IMR-90 (cell line): ENCODE measurements at regions not wholly inside any gene's neighbourhood (a gene's known extent, or its start where the extent isn't known, plus 50 kb on each side); places are given as distances from the start of the nearest gene placed in this dataset.

Experiments used
- ATAC-seq: fragments of 200-7000 bp; cut with Tn5 transposase; 2 replicates; pipeline ENCODE4 v1.9.1; 2020; ENCODE audit warnings: low read depth, mild to moderate bottlenecking, moderate library complexity
- BruUV-seq: library from RNA; stranded (reverse); fragments of 400-500 nt; replicated peaks from 2 replicates; lab custom pipeline; 2021; lab: Mats Ljungman, UMichigan
- CTCF ChIA-PET: fragments of 300-600 bp; formaldehyde crosslinking; extraction: SDS; loops from one replicate; lab custom pipeline; 2021; ENCODE audit warnings: antibody characterized with exemption; lab: Yijun Ruan, JAX
- POLR2A ChIA-PET: fragments of 300-600 bp; sonication (Branson Sonifier 250); formaldehyde crosslinking; loops from one replicate; lab custom pipeline; 2022; ENCODE audit warnings: antibody characterized with exemption; ENCODE audit not compliant: unreplicated experiment; lab: Charles Lee
- DNase-seq: peaks from one replicate; pipeline ENCODE4 v3.0.0; 2013
- H2AFZ ChIP-seq: replicated peaks from 2 replicates; pipeline ENCODE3; 2013; ENCODE audit warnings: low read length, mild to moderate bottlenecking; ENCODE audit not compliant: poor library complexity
- H2AK5ac ChIP-seq: 2 replicates; pipeline ENCODE4 v1.6.1; 2013; ENCODE audit warnings: low read depth, low read length, inconsistent platforms
- H2AK9ac ChIP-seq: replicated peaks from 2 replicates; pipeline ENCODE3; 2013; ENCODE audit warnings: mild to moderate bottlenecking, low read depth, low read length, moderate library complexity; ENCODE audit not compliant: poor library complexity
- H2BK120ac ChIP-seq: 2 replicates; pipeline ENCODE4 v1.6.1; 2013; ENCODE audit warnings: low read depth, low read length, inconsistent platforms
- H2BK15ac ChIP-seq: 3 replicates; pipeline ENCODE4 v1.6.1; 2013; ENCODE audit warnings: low read depth, low read length, inconsistent platforms
- H2BK20ac ChIP-seq: 2 replicates; pipeline ENCODE4 v1.6.1; 2013; ENCODE audit warnings: low read depth, mild to moderate bottlenecking, inconsistent platforms, low read length, moderate library complexity
- H2BK5ac ChIP-seq: 2 replicates; pipeline ENCODE4 v1.6.1; 2013; ENCODE audit warnings: mild to moderate bottlenecking, low read depth, low read length, inconsistent platforms; ENCODE audit not compliant: poor library complexity, severe bottlenecking
- H3K14ac ChIP-seq: replicated peaks from 2 replicates; pipeline ENCODE4 v1.6.1; 2013; ENCODE audit warnings: low read depth, low read length, inconsistent platforms
- H3K18ac ChIP-seq: 2 replicates; pipeline ENCODE4 v1.6.1; 2013; ENCODE audit warnings: low read depth, low read length, control low read depth
- H3K23ac ChIP-seq: 2 replicates; pipeline ENCODE4 v1.6.1; 2013; ENCODE audit warnings: low read depth, low read length, inconsistent platforms
- H3K27ac ChIP-seq: 2 replicates; pipeline ENCODE4 v1.5.1; 2013; ENCODE audit warnings: mild to moderate bottlenecking, control low read depth, low read length; ENCODE audit not compliant: insufficient read depth
- H3K27me3 ChIP-seq: 2 replicates; pipeline ENCODE4 v1.6.1; 2013; ENCODE audit warnings: low read length; ENCODE audit not compliant: control insufficient read depth, insufficient read depth
- H3K36me3 ChIP-seq: 2 replicates; pipeline ENCODE4 v1.6.1; 2013; ENCODE audit warnings: low read length, mixed read lengths; ENCODE audit not compliant: control insufficient read depth, insufficient read depth
- H3K4ac ChIP-seq: 2 replicates; pipeline ENCODE4 v1.6.1; 2013; ENCODE audit warnings: low read depth, low read length, inconsistent platforms
- H3K4me1 ChIP-seq: 2 replicates; pipeline ENCODE4 v1.6.1; 2013; ENCODE audit warnings: low read length, mixed read lengths; ENCODE audit not compliant: control insufficient read depth, insufficient read depth
- H3K4me2 ChIP-seq: 2 replicates; pipeline ENCODE4 v1.6.1; 2013; ENCODE audit warnings: low read depth, mild to moderate bottlenecking, control low read depth, low read length, moderate library complexity
- H3K4me3 ChIP-seq: 2 replicates; pipeline ENCODE4 v1.5.1; 2013; ENCODE audit warnings: low read depth, mild to moderate bottlenecking, control low read depth, low read length, moderate library complexity; ENCODE audit not compliant: insufficient read depth
- H3K56ac ChIP-seq: 2 replicates; pipeline ENCODE4 v1.6.1; 2013; ENCODE audit warnings: low read length, inconsistent platforms; ENCODE audit not compliant: insufficient read depth; ENCODE audit errors: extremely low read depth
- H3K79me1 ChIP-seq, 2 experiments: 2 replicates each; pipeline ENCODE4 v1.6.1; 2013; ENCODE audit warnings: low read length in 2 of 2, inconsistent platforms in 1 of 2, low read depth in 1 of 2
- H3K9ac ChIP-seq: 2 replicates; pipeline ENCODE4 v1.6.1; 2013; ENCODE audit warnings: low read depth, low read length, control low read depth
- H3K9me1 ChIP-seq: 2 replicates; pipeline ENCODE4 v1.6.1; 2013; ENCODE audit warnings: low read length, inconsistent platforms; ENCODE audit not compliant: insufficient read depth
- H3K9me3 ChIP-seq: 2 replicates; pipeline ENCODE4 v1.6.1; 2013; ENCODE audit warnings: low read length; ENCODE audit not compliant: control insufficient read depth, insufficient read depth
- H4K20me1 ChIP-seq: 2 replicates; pipeline ENCODE4 v1.6.1; 2013; ENCODE audit warnings: low read length, inconsistent platforms; ENCODE audit not compliant: insufficient read depth
- H4K5ac ChIP-seq: 2 replicates; pipeline ENCODE4 v1.6.1; 2013; ENCODE audit warnings: mild to moderate bottlenecking, low read depth, low read length, control low read depth
- H4K8ac ChIP-seq, 2 experiments: 2 replicates each; pipeline ENCODE4 v1.6.1; 2013; ENCODE audit warnings: low read depth in 2 of 2, low read length in 2 of 2, control low read depth in 1 of 2, inconsistent platforms in 1 of 2
- H4K91ac ChIP-seq: 2 replicates; pipeline ENCODE4 v1.6.1; 2013; ENCODE audit warnings: low read depth, low read length, inconsistent platforms; ENCODE audit not compliant: insufficient read depth
- CEBPB ChIP-seq: IDR thresholded peaks from 2 replicates; pipeline ENCODE4 v1.6.1; 2012; ENCODE audit warnings: low read depth, low read length, improper control_type of control experiment
- CHD1 ChIP-seq: IDR thresholded peaks from 2 replicates; pipeline ENCODE4 v1.6.1; 2012; ENCODE audit warnings: low read depth, low read length, improper control_type of control experiment
- FOS ChIP-seq: fragments of 150-350 bp; IDR thresholded peaks from 2 replicates; pipeline ENCODE4 v1.6.1; 2016; ENCODE audit warnings: low read depth, low read length
- MAFK ChIP-seq: IDR thresholded peaks from 2 replicates; pipeline ENCODE4 v1.6.1; 2012; ENCODE audit warnings: low read depth, low read length, improper control_type of control experiment
- MAZ ChIP-seq: IDR thresholded peaks from 2 replicates; pipeline ENCODE4 v1.6.1; 2012; ENCODE audit warnings: low read depth, mild to moderate bottlenecking, low read length, improper control_type of control experiment, moderate library complexity, borderline replicate concordance
- MXI1 ChIP-seq: IDR thresholded peaks from 2 replicates; pipeline ENCODE4 v1.6.1; 2012; ENCODE audit warnings: low read depth, mild to moderate bottlenecking, low read length, moderate library complexity, borderline replicate concordance
- NFE2L2 ChIP-seq: fragments of 150-350 bp; IDR thresholded peaks from 2 replicates; pipeline ENCODE4 v1.6.1; 2016; ENCODE audit warnings: low read depth, mild to moderate bottlenecking, low read length
- RAD21 ChIP-seq: IDR thresholded peaks from 2 replicates; pipeline ENCODE4 v1.6.1; 2012; ENCODE audit warnings: low read length, improper control_type of control experiment
- RCOR1 ChIP-seq: IDR thresholded peaks from 2 replicates; pipeline ENCODE4 v1.6.1; 2012; ENCODE audit warnings: mild to moderate bottlenecking, low read length, improper control_type of control experiment; ENCODE audit not compliant: insufficient replicate concordance
- WGBS, 2 experiments: methylation state at CpG; one replicate each; pipeline versions ENCODE4 v1.1.5 to v1.1.7; 2013; ENCODE audit warnings: missing lambda C conversion rate in 2 of 2; ENCODE audit not compliant: insufficient read length in 1 of 2; ENCODE audit errors: extremely low coverage in 2 of 2; 5-methylcytosine and 5-hydroxymethylcytosine counted together
- dilution Hi-C: fragments of 300-500 bp; cut with HindIII; formaldehyde crosslinking; loops from one replicate; pipeline ENCODE4 v1.14.3; 2018; ENCODE audit warnings: low sequenced_read_pairs; ENCODE audit not compliant: unreplicated experiment
- in situ Hi-C: fragments of 300-500 bp; cut with MboI; formaldehyde crosslinking; loops from 3 replicates; pipeline ENCODE4 v1.14.3; 2019; ENCODE audit warnings: low sequenced_read_pairs, inconsistent platforms, mixed read lengths
- intact Hi-C: fragments of 100-400 bp; cut with micrococcal nuclease; formaldehyde crosslinking; loops from 2 replicates; pipeline ENCODE4 v1.10.0; 2022

DNA sequence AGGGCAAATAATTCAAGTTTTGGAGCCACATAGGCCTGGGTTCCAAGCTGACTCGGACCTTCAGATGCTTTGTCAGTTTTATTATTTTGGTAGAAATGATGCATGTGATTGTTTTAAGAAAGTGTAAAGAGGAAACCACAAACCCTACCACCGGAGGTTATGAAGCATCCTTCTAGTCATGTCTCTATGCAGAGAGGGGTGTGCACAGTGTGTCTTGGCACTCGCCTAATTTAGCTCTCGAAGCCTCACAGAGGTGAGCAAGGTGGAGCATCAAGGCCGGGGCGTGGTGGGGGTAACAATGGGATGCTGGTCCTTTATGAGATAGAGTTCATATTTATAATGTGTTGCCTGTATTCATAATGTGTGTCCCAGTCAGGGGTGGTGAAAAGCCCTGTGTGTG is 63.7 kb upstream of the SMAD6 start:
- in situ Hi-C loops = no loop called here

More for the DNA sequence above, 63.7 kb upstream of the SMAD6 start:
- H2AK9ac ChIP-seq = no peak overlapping the region
- no peaks in the 10 kb centered on the region for H3K9me3 ChIP-seq
- H3K4me2 ChIP-seq = no peak overlapping the region
- H2BK120ac ChIP-seq = no peak overlapping the region
- H3K9me1 ChIP-seq = no peaks in the 10 kb centered on the region; the same call in 1 of the 2 replicates
- H3K79me1 ChIP-seq = no peaks in the 10 kb centered on the region
- ATAC-seq = no peak
- no peak overlapping the region for H3K14ac ChIP-seq
- peaks cover 3% of the 10 kb centered on the region; the same call in 1 of the 2 replicates for H3K27me3 ChIP-seq
- H3K23ac ChIP-seq = no peak overlapping the region
- no peak overlapping the region for H2AK5ac ChIP-seq
- TF ChIP-seq CEBPB (no peak), RCOR1 (no peak), NFE2L2 (no peak), MAFK (no peak), FOS (no peak), MXI1 (no peak), CHD1 (no peak), MAZ (no peak), RAD21 (no peak)
- no peaks in the 10 kb centered on the region for H4K20me1 ChIP-seq
- H3K27ac ChIP-seq = no peak overlapping the region
- no peaks in the 10 kb centered on the region for H3K36me3 ChIP-seq
- no peak overlapping the region for H4K8ac ChIP-seq
- no CpG with 5 or more reads among the region's 6 CpGs for whole genome bisulfite sequencing, 2 experiments
- H3K4ac ChIP-seq = no peak overlapping the region
- no peak overlapping the region for H3K9ac ChIP-seq
- no peak overlapping the region for H2BK5ac ChIP-seq
- no peak overlapping the region for H4K91ac ChIP-seq
- no peak overlapping the region for H2BK20ac ChIP-seq
- H3K4me3 ChIP-seq = no peak overlapping the region
- H3K56ac ChIP-seq = no peak overlapping the region
- H2AFZ ChIP-seq = no peak overlapping the region
- dilution Hi-C loops (no loop called here), intact Hi-C loops (no loop called here)
- CTCF ChIA-PET = no interaction called here
- H3K18ac ChIP-seq = no peak overlapping the region
- no peaks in the 10 kb centered on the region for H3K4me1 ChIP-seq
- POLR2A ChIA-PET = no interaction called here
- DNase-seq = no peak
- H4K5ac ChIP-seq = no peak overlapping the region
- BruUV-seq = no TSS peak
- H2BK15ac ChIP-seq = no peak overlapping the region
